T-helper 17 cell (primary cell): ENCODE measurements at regions not wholly inside any gene's neighbourhood (a gene's known extent, or its start where the extent isn't known, plus 50 kb on each side); places are given as distances from the start of the nearest gene placed in this dataset.
"Not testable (repeated sequence)": the region's sequence is repeated elsewhere in the genome, so short reads cannot be mapped to it uniquely, and the experiment has no call there.

Experiments used
- ATAC-seq: fragments of 150-1000 bp; cut with Tn5 transposase; 2 replicates; pipeline ENCODE4 v1.10.0; 2021; ENCODE audit warnings: mild to moderate bottlenecking, moderate library complexity
- DNase-seq, 3 donors: peaks; one replicate each; pipeline versions ENCODE4 v3.0.0 to v3.0.0-alpha.2; 2020 to 2021
- H3K9me3 ChIP-seq: one replicate; pipeline ENCODE4 v1.7.0; 2013; ENCODE audit warnings: low read length, mild to moderate bottlenecking; ENCODE audit not compliant: control insufficient read depth, poor library complexity, severe bottlenecking
- H3K27ac Mint-ChIP-seq: one replicate; pipeline ENCODE4 v1.8.0; 2022; ENCODE audit warnings: mild to moderate bottlenecking, moderate library complexity, mixed read lengths
- H3K27me3 Mint-ChIP-seq: one replicate; pipeline ENCODE4 v1.8.0; 2022; ENCODE audit warnings: mixed read lengths
- H3K36me3 Mint-ChIP-seq: one replicate; pipeline ENCODE4 v1.8.0; 2022; ENCODE audit warnings: low read depth, mixed read lengths
- H3K4me1 Mint-ChIP-seq: one replicate; pipeline ENCODE4 v1.8.0; 2022; ENCODE audit warnings: mild to moderate bottlenecking, mixed read lengths
- H3K4me3 Mint-ChIP-seq: one replicate; pipeline ENCODE4 v1.8.0; 2022; ENCODE audit warnings: mild to moderate bottlenecking, moderate library complexity, mixed read lengths

- Mint-ChIP-seq H3K4me1 (peaks cover 3% of the 10 kb centered on the region), H3K27me3 (peaks cover 32% of the 10 kb centered on the region), H3K4me3 (no peak overlapping the region), H3K27ac (no peak overlapping the region), H3K36me3 (no peaks in the 10 kb centered on the region)
- DNase-seq (no peak), ATAC-seq (no peak)
- no peaks in the 10 kb centered on the region for H3K9me3 ChIP-seq
These were observed 59.0 kb upstream of the ZNF532 start for GRCh38 chr18:58805467-58806187.

DNA sequence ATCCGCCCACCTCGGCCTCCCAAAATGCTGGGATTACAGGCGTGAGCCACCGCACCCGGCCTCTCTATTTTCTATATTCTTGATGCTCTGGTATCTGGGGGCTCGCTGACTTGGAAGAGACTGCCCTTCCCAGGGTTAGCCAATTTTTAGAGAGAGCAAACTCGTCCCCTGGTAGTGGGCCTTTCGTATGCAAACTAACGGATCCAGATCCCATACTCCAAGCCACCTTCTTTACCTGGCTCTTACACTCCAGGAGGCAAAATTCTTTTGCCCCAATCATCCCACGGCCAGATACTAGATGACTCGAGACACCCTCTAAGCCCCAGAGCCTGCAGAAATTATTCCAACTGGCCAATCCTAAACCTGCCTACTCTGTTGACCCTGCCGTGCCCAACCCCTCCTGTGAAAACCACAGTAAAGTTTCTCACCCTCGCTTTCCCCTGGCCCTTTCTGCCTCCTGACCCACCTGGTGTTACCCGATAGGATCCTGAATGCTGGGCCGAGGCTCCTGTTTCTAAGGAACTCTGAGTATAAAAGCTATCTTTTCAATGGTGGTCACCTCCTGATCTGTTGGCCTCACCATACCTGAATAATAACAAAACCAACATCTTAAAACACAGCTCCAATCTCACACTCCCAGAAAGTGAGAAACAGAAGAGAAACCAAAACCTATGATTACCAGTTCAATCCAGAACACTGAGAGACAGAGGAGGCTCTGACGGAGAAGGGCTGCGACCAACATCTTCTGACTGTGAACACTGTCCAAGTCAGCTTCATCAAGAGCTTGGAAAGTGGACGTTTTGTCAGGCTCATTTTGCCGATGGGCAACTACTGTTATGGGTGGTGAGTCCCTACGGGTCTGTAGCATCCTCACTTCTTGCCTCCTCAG, 57.6 kb upstream of the ZNF532 start:
- H3K4me1 Mint-ChIP-seq = peaks cover 3% of the 10 kb centered on the region
- peaks cover 32% of the 10 kb centered on the region for H3K27me3 Mint-ChIP-seq
- H3K36me3 Mint-ChIP-seq = no peaks in the 10 kb centered on the region
- no peak for DNase-seq
- H3K27ac Mint-ChIP-seq = peak overlapping the region; percentile 8
- ATAC-seq = no peak
- H3K4me3 Mint-ChIP-seq = no peak overlapping the region
- H3K9me3 ChIP-seq = no peaks in the 10 kb centered on the region

- no peak overlapping the region for H3K27ac Mint-ChIP-seq
- H3K36me3 Mint-ChIP-seq = no peaks in the 10 kb centered on the region
- H3K27me3 Mint-ChIP-seq = peaks cover 30% of the 10 kb centered on the region
- ATAC-seq = no peak
- no peak overlapping the region for H3K4me3 Mint-ChIP-seq
- peaks cover 3% of the 10 kb centered on the region for H3K4me1 Mint-ChIP-seq
- no peaks in the 10 kb centered on the region for H3K9me3 ChIP-seq
- no peak for DNase-seq
These were observed 56.9 kb upstream of the ZNF532 start for GRCh38 chr18:58807766-58808165.

- DNase-seq (no peak), ATAC-seq (no peak)
- peaks cover 30% of the 10 kb centered on the region for H3K27me3 Mint-ChIP-seq
- H3K36me3 Mint-ChIP-seq = no peaks in the 10 kb centered on the region
- H3K27ac Mint-ChIP-seq = no peak overlapping the region
- no peaks in the 10 kb centered on the region for H3K9me3 ChIP-seq
- no peak overlapping the region for H3K4me3 Mint-ChIP-seq
- H3K4me1 Mint-ChIP-seq = peaks cover 3% of the 10 kb centered on the region
These were observed 56.3 kb upstream of the ZNF532 start for GRCh38 chr18:58808349-58808748.

DNA sequence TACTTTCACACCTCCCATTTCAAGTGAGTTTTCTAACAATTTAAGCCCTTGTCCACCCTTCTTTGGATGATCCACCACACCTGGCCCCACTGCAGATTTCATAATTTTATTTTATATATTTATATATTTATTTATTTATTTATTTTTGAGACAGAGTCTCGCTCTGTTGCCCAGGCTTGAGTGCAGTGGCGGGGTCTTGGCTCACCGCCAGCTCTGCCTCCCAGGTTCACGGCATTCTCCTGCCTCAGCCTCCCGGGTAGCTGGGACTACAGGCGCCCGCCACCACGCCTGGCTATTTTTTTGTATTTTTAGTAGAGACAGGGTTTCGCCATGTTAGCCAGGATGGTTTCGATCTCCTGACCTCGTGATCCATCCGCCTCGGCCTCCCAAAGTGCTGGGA, 52.8 kb upstream of the ZNF532 start:
- not testable (repeated sequence) for H3K4me3 Mint-ChIP-seq, ATAC-seq, H3K27ac Mint-ChIP-seq, H3K4me1 Mint-ChIP-seq, DNase-seq, H3K9me3 ChIP-seq, H3K36me3 Mint-ChIP-seq
- peaks cover 57% of the 10 kb centered on the region for H3K27me3 Mint-ChIP-seq

GRCh38 chr18:58813105-58813504, 51.6 kb upstream of the ZNF532 start:
- H3K27ac Mint-ChIP-seq = no peak overlapping the region
- peaks cover 55% of the 10 kb centered on the region for H3K27me3 Mint-ChIP-seq
- DNase-seq = no peak
- H3K4me1 Mint-ChIP-seq = no peaks in the 10 kb centered on the region
- no peak overlapping the region for H3K4me3 Mint-ChIP-seq
- ATAC-seq = no peak
- H3K9me3 ChIP-seq = no peaks in the 10 kb centered on the region
- H3K36me3 Mint-ChIP-seq = peaks cover 5% of the 10 kb centered on the region

DNA sequence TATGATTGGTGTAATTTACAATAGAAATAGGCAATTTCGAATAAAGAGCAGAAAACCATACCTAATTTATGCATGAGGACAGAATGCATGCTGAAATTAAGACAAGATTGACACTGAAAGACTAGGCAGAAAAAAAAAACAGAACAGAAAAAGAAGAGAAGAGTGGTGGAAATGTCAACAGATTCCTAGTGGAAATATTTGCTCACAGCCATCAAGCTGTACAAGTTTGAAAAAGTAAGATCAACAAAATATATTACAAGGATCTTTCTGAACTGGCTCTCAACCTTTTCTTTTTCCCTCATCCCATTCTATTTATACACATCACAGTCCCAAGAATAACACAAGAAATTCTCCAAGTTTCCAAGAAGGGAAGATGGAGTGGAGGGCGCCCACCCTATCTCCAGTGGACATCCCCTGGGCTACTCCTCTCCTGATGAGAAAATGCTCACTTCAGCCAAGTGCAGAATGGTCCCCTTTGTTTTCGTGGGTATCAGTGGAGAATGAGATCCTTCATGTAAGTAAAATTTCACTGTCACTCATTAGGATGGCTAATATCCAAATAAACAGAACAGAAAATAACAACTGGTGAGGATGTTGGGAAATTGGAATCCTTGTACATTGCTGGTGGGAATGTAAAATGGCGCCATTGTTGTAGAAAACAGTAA, 51.0 kb upstream of the ZNF532 start:
- Mint-ChIP-seq H3K27ac (no peak overlapping the region), H3K27me3 (peaks cover 50% of the 10 kb centered on the region), H3K36me3 (peaks cover 5% of the 10 kb centered on the region), H3K4me1 (peaks cover under 1% of the 10 kb centered on the region), H3K4me3 (no peak overlapping the region)
- ATAC-seq (no peak), DNase-seq (no peak)
- no peaks in the 10 kb centered on the region for H3K9me3 ChIP-seq

- peaks cover 50% of the 10 kb centered on the region for H3K27me3 Mint-ChIP-seq
These were observed 50.4 kb upstream of the ZNF532 start for GRCh38 chr18:58814317-58814716.

More at GRCh38 chr18:58814317-58814716, 50.4 kb upstream of the ZNF532 start:
- no peak for DNase-seq
- no peak overlapping the region for H3K4me3 Mint-ChIP-seq
- H3K36me3 Mint-ChIP-seq = peaks cover 5% of the 10 kb centered on the region
- peaks cover 7% of the 10 kb centered on the region for H3K4me1 Mint-ChIP-seq
- H3K9me3 ChIP-seq = no peaks in the 10 kb centered on the region
- H3K27ac Mint-ChIP-seq = no peak overlapping the region
- no peak for ATAC-seq
